ENCODE measurements at regions not wholly inside any gene's neighbourhood (a gene's known extent, or its start where the extent isn't known, plus 50 kb on each side); places are given as distances from the start of the nearest gene placed in this dataset.

- DNase-seq (ENCODE audit: low spot score) = no peak
Measured at GRCh38 chr3:76610150-76610549, 429.7 kb upstream of the ROBO2 start.

GRCh38 chr3:76615719-76616118, 424.2 kb upstream of the ROBO2 start:
- DNase-seq (ENCODE audit: low spot score) = no peak

DNA sequence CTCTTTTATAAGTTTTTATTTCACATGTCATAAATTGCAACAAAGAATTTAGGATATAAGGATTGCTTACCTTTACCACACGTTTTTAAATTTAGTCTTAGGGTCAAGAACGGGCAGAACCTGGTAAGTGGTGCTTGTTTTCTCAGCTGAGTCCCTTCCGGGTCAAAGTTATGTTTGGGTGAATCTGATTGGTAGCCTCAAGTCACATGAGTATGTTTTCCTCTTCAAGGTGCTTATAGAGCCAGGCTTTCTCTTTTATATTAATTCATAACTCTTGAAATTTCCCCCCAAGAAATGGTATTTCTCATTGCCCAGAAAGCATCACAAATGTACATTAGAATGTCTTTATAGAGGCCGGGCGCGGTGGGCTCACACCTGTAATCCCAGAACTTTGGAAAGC, 415.7 kb upstream of the ROBO2 start:
- peak; percentile 23 for DNase-seq (ENCODE audit: low spot score)

GRCh38 chr3:76627236-76627635, 412.7 kb upstream of the ROBO2 start:
- DNase-seq (ENCODE audit: low spot score) = no peak

GRCh38 chr3:76631251-76631650, 408.6 kb upstream of the ROBO2 start:
- no peak for DNase-seq (ENCODE audit: low spot score)

- DNase-seq (ENCODE audit: low spot score) = no peak
Measured at GRCh38 chr3:76638006-76638405, 401.9 kb upstream of the ROBO2 start.

DNA sequence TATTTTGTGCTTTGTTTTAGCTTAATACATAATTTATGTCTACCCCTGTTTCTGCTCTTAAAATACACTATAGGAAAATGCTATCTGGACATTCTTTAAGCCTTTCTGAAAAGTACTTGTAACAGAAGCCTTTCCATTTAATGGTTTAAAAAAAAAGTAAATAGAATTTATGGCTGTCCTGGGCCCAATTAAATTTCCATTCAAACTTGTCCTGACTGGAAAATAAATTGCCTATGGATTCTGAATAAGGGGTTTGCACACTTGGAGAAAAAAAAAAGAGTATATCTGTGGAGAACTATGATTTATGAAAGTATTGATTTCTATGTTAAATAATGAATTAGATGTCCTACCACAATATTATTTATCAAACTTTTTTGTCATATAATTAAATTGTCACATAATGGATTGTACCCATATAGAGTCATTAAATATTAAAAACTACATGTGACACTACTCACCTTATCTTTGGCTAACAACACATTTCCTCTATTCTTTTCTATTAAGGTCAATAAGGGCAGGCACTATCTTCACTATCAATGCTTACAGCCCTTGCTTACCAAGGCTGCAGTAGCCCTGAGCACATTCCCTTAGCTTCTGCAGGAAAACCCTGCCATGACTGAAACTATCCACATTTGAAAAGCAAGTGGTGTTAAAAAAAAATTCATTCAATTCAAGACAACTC, 396.1 kb upstream of the ROBO2 start:
- no peak for DNase-seq (ENCODE audit: low spot score)

- DNase-seq (ENCODE audit: low spot score) = no peak
Measured at GRCh38 chr3:76644305-76644675, 395.6 kb upstream of the ROBO2 start.

DNA sequence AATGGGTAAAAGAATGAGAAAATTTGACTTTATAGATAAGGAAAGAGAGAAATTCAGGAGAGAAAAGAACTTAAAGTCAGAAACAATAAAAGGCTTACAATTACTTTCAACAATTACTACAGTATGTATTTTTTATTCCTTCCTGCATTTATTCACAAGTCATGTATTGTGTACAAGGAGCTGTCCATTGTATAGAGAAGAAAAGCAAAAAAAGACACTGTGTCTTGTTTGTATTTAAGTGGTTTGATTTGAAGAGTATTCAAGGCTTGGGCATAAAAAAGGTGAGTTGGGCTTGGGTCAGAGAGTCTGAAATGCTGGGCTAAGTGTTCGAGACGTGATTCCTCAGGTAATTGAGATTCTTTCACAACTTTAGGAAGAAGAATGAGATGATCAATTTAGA, 394.2 kb upstream of the ROBO2 start:
- no peak for DNase-seq (ENCODE audit: low spot score)

DNA sequence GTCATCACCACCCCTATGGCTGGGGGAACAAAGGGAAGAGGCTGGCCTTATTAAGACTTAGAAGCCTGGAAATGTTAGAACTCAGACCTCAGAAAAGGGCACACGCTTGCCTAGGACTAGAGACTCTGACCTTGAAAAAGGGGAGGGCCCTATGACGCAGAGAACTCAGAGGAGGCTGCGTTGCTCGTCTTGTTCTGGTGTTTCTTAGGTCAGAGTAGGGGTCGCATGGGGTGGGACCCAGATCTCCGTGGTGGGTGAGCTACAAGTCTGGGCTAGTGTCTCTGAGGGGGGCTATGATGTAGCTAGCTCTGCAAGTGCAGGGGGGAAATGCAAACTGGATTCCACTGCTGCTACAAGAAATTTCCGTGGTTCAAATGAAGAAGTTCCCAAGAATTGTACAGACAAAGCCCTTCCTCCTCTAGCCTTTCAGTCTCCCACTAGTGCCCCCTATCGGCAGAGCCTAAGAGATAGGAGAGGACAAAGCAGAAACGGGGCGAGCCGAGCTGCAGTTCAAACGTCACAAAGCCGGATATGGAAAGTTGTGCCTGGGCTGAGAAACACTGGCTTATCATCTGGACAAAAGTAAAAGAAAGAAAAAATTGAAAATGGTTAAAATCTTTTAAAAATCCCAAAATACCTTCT, 392.9 kb upstream of the ROBO2 start:
- DNase-seq (ENCODE audit: low spot score) = no peak

GRCh38 chr3:76651784-76652183, 388.1 kb upstream of the ROBO2 start:
- DNase-seq (ENCODE audit: low spot score) = peak; percentile 6

GRCh38 chr3:76652524-76652923, 387.4 kb upstream of the ROBO2 start:
- DNase-seq (ENCODE audit: low spot score) = no peak

- DNase-seq (ENCODE audit: low spot score) = no peak
Measured at GRCh38 chr3:76653640-76654251, 386.2 kb upstream of the ROBO2 start.

GRCh38 chr3:76656531-76657070, 383.3 kb upstream of the ROBO2 start:
- DNase-seq (ENCODE audit: low spot score) = peak; percentile 26

GRCh38 chr3:76657909-76658308, 382.0 kb upstream of the ROBO2 start:
- no peak for DNase-seq (ENCODE audit: low spot score)

GRCh38 chr3:76661527-76662250, 378.2 kb upstream of the ROBO2 start:
- DNase-seq (ENCODE audit: low spot score) = no peak

- DNase-seq (ENCODE audit: low spot score) = no peak
Measured at GRCh38 chr3:76664816-76665215, 375.1 kb upstream of the ROBO2 start.

DNA sequence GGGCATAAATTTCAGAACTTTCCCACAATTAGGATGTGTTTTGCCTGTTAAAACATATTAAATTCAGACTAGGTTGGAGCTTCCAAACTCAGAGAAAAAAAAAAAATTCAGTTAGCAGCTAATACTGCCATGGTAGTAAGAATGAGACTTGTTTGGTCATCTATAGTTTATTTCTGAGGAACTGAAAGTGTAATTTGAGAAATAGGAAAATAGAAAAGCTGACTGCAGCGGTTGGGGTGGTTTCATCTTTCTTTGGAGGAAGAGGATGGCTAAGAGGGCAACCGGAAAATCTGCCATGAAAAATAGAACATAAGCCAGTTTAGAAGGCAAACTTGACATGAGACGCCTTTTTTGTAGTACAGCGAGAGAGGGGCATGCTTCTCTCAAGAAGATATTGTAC, 371.2 kb upstream of the ROBO2 start:
- no peak for DNase-seq (ENCODE audit: low spot score)

DNA sequence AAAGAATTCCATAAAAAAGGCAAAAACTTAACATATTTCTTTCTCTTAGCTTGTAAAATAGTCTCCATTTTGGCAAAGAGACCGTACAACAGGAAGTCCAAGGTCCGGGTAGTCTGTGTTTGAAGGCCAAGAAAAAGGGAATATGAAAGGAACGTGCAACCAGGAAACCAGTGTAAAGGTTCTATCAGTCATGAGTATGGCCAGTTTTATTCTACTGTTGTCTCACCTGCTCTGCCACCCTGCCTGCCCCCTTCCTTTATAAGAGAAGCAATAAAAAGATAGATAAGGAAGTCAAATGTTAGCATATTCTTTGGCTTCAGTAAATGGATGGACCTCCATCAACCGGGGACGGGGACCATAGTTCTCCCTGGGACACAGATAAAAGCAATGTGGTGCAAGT, 370.6 kb upstream of the ROBO2 start:
- DNase-seq (ENCODE audit: low spot score) = no peak

DNA sequence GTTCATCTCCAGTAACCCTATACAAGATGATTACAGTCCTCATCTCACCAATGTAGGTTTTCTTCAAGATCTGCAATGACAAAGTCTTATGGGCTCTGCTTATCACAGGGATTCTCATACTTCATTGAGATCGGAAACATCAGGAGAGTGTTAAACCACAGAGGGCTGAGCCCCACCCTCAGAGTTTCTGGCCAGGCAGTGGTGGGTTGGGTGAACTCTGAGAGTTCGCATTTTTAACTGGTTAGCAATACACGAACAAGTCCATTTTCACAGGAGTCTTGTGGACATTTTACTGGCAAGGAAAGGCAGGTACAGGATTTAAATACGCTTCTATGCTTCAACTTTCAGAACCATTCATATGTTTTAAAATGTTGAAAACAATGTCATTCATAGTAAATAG, 366.7 kb upstream of the ROBO2 start:
- no peak for DNase-seq (ENCODE audit: low spot score)

DNA sequence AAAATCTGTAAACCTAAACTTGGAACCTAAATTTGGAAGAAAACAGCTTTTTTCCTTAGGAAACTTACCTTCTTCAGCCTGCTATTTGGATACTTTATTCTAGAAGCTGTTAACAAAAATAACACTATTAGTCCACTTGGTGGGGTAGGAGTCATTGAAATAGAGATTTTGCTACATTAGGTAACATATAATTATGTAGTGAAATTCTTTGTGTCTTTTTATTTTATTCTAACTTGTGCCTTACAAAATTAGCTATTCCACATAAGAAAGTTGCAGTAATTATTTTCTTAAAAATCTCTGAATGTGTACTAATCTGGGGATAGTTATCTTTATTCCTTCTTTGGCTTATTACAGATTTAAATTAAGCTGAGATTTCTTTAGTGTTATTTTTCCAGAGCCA, 360.4 kb upstream of the ROBO2 start:
- no peak for DNase-seq (ENCODE audit: low spot score)

DNA sequence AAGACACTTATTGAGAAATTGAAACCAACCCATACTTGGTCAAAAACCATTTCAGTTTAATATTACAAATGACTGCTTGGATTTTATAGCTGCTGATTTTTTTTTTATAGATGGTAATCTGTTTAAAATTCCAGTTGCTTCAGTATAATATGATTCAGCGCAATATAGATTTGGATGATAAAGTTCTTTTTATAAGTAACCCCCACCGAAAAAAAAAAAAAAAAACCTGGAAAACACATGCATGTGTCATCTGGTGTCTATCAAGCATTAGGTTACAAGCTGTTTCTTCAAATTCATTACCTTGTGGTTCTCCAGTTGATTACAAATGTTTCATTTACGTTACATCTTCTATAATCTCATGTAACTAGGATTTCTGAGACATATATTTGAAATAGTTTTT, 356.6 kb upstream of the ROBO2 start:
- DNase-seq (ENCODE audit: low spot score) = no peak

DNA sequence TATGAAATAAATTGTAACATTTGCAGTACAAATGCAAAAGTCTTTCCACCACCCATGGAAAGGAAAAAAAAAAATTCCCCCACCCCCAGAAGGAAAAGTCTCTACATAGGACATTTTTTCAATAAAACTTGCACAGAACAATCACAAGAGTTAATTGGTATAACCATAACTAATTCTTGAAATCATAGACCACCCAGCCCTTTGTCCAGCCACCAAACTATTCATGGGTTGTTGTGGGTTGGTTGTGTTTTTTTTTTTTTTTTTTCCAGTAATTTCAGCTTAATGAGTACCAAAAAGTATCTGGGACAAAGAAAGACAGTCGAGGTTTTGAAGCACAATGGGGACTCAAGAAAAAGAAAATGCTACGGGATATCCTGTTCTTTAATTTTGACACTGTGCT, 355.0 kb upstream of the ROBO2 start:
- DNase-seq (ENCODE audit: low spot score) = no peak

All from H4 (cell line).